Testis (tissue), 2 donors: ENCODE measurements at regions not wholly inside any gene's neighbourhood (a gene's known extent, or its start where the extent isn't known, plus 50 kb on each side); places are given as distances from the start of the nearest gene placed in this dataset.

ENCODE experiments used
- DNase-seq: peaks from one replicate; pipeline ENCODE4 v3.0.0-alpha.2; 2019
- H3K27ac ChIP-seq, 2 donors: fragments of 200-600 bp; sonication (generic); one replicate each; pipeline ENCODE4 v1.5.1; 2019
- H3K27me3 ChIP-seq: fragments of 200-600 bp; sonication (generic); one replicate; pipeline ENCODE4 v1.5.1; 2019
- H3K36me3 ChIP-seq: fragments of 200-600 bp; sonication (generic); one replicate; pipeline ENCODE4 v1.5.1; 2017; ENCODE audit warnings: low read depth; ENCODE audit errors: missing control alignments
- H3K4me1 ChIP-seq: fragments of 200-600 bp; sonication (generic); one replicate; pipeline ENCODE4 v1.5.1; 2019
- H3K4me3 ChIP-seq, 2 donors: fragments of 200-600 bp; sonication (generic); one replicate each; pipeline ENCODE4 v1.5.1; 2017 to 2019
- H3K9me3 ChIP-seq: fragments of 200-600 bp; sonication (generic); one replicate; pipeline ENCODE4 v1.5.1; 2017
- POLR2A ChIP-seq: fragments of 450-650 bp; IDR thresholded peaks from one replicate; pipeline ENCODE4 v1.6.1; 2017; ENCODE audit warnings: antibody characterized with exemption, mild to moderate bottlenecking, moderate library complexity
- WGBS, 2 donors: methylation state at CpG; one replicate each; pipeline ENCODE4 v1.1.5; 2018; 5-methylcytosine and 5-hydroxymethylcytosine counted together
- intact Hi-C: fragments of 100-400 bp; cut with DNase I; formaldehyde crosslinking; loops from one replicate; pipeline ENCODE4 v1.15.1; 2023; ENCODE audit warnings: low total_unique reads
- TF ChIP-seq, protein P1 (sequence below), 3 experiments: fragments of 450-650 bp in 2 of 3; fragments of 200-600 bp in 1 of 3; sonication (generic) in 1 of 3; IDR thresholded peaks; one replicate each; pipeline ENCODE4 v1.5.1; 2016 to 2019; ENCODE audit warnings: antibody characterized with exemption in 3 of 3, mild to moderate bottlenecking in 2 of 3, moderate library complexity in 1 of 3

DNA sequence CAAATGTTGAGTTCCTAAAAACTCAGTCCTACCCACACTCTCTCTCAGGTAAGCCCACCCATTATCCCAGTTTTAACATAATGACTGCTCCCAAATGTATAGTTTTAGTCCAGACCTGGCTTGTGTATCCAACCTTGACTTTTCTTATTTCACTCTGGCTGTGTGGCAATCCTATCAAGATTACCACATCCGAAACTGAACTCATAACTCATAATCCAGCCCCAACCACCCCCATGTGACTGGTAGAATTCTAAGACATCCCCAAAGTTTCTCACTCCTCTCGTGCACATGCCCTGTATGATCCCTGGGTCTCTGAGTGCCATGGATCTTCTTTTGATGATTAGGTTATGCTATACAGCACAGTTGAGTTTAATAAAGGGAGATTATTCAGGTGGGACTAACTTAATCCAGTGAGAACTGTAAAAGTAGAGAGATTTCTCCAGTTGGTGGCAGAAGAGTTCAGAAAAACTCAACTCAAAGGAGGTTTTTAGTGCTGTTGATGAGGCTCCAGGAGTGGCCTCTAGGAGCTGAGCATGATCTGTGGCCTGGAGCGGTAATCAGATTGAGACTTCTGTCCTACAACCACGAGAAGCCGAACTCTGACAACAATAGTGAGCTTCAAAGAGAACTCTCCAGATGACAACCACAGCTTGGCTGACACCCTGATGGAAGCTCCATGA lies 413.4 kb downstream of the ZNF536 start:
- TF ChIP-seq, protein P1, sequence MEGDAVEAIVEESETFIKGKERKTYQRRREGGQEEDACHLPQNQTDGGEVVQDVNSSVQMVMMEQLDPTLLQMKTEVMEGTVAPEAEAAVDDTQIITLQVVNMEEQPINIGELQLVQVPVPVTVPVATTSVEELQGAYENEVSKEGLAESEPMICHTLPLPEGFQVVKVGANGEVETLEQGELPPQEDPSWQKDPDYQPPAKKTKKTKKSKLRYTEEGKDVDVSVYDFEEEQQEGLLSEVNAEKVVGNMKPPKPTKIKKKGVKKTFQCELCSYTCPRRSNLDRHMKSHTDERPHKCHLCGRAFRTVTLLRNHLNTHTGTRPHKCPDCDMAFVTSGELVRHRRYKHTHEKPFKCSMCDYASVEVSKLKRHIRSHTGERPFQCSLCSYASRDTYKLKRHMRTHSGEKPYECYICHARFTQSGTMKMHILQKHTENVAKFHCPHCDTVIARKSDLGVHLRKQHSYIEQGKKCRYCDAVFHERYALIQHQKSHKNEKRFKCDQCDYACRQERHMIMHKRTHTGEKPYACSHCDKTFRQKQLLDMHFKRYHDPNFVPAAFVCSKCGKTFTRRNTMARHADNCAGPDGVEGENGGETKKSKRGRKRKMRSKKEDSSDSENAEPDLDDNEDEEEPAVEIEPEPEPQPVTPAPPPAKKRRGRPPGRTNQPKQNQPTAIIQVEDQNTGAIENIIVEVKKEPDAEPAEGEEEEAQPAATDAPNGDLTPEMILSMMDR (IDR thresholded peaks at IDR 0.05) = peak in 2 of 3 experiments; percentile 31 to 37
- TF ChIP-seq POLR2A = no peak
- Histone ChIP-seq H3K4me3 (no peak overlapping the region), H3K36me3 (no peaks in the 10 kb centered on the region), H3K27ac (no peak overlapping the region), H3K27me3 (no peaks in the 10 kb centered on the region), H3K4me1 (no peaks in the 10 kb centered on the region), H3K9me3 (no peaks in the 10 kb centered on the region)
- intact Hi-C loops = no loop called here
- peak; percentile 25 for DNase-seq
- WGBS, 2 donors = 77% methylated on average over 5 of the region's 5 CpGs

DNA sequence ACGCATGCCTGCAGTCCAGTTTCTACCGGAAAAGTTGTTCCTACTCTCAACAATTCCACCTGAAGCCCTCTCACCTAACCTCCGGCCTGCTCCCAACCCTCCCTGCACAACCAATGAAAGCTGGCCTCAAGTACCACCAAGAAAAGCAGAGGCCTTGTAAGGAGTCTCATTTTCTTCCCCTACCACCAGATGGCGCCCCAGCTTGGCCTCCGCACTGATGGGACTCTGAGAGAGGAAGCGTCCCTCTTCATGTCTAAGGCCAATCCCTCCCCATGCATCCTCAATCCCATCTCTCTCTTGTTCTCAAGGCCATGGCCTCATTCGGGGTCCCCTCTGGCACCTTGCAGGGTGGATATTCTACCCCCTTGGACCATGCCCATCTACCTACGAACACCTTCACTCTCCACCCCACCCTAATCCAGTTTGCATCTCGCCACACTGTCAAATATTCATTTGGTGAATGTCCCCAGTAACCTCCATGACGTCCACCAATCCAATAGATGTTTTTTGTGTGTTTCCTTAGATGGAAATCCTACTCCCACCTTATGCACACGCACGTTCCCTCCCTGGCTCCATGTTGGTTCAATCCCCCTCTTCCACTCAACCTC lies 412.8 kb downstream of the ZNF536 start:
- no peak for TF ChIP-seq POLR2A
- TF ChIP-seq, protein P1 (IDR thresholded peaks at IDR 0.05) = peak; percentile 58 to 72 (median 58)
- H3K36me3 ChIP-seq = no peaks in the 10 kb centered on the region
- H3K4me1 ChIP-seq = no peaks in the 10 kb centered on the region
- peak; percentile 78 for DNase-seq
- H3K27ac ChIP-seq = no peak overlapping the region
- H3K27me3 ChIP-seq = no peaks in the 10 kb centered on the region
- H3K4me3 ChIP-seq = no peak overlapping the region
- WGBS, 2 donors = 70 to 76% methylated on average over 12 of the region's 12 CpGs
- intact Hi-C loops = no loop called here
- H3K9me3 ChIP-seq = no peaks in the 10 kb centered on the region

DNA sequence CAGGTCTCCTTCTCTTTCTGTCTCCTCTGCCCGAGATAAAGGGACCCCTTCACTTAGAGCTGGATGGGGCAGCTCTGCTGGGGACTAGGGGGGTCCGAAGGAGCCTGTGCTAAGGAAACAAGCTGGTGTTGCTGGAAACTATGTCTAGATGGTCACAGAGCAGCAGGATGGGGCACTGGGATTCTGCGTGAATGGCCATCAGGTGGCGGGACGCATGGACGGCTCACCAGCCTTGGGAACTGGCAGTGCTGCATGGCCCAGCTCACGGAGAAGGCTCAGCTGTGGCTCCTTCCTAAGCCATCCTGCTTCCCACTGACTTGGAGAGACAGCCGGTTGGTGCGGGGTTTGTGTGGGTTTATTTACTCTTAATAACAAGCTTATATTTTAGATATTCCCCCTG lies 411.8 kb downstream of the ZNF536 start:
- intact Hi-C loops = no loop called here
- no peak overlapping the region for H3K27ac ChIP-seq
- no peaks in the 10 kb centered on the region for H3K9me3 ChIP-seq
- no peak overlapping the region for H3K4me3 ChIP-seq
- H3K27me3 ChIP-seq = no peaks in the 10 kb centered on the region
- no peaks in the 10 kb centered on the region for H3K36me3 ChIP-seq
- DNase-seq = no peak
- H3K4me1 ChIP-seq = no peaks in the 10 kb centered on the region
- TF ChIP-seq, protein P1 (IDR thresholded peaks at IDR 0.05) = no peak
- TF ChIP-seq POLR2A = no peak
- WGBS, 2 donors = 91 to 92% methylated on average over 9 of the region's 9 CpGs

DNA sequence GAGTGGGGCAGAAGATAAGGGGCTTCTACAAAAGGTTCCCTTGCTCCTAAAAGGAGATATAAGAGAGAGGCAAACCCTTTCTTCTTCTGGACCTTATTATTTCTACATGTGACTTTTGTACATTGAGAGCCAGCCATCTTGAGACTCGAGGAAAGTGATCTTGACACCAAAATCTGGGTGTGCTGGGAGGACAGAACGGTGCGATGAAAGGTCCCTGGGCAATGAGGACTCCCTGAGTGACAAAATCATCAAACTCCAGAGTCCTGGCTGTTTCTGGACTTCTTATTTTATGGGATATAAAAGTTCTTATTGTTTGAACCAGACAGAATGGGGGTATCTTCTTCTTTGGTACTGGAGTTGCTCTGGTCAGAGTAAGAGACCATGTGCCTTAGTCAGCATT lies 411.0 kb downstream of the ZNF536 start:
- intact Hi-C loops = no loop called here
- no peaks in the 10 kb centered on the region for H3K4me1 ChIP-seq
- no peak overlapping the region for H3K4me3 ChIP-seq
- H3K27ac ChIP-seq = no peak overlapping the region
- TF ChIP-seq POLR2A = no peak
- TF ChIP-seq, protein P1 (IDR thresholded peaks at IDR 0.05) = no peak
- H3K36me3 ChIP-seq = no peaks in the 10 kb centered on the region
- no peaks in the 10 kb centered on the region for H3K9me3 ChIP-seq
- no peaks in the 10 kb centered on the region for H3K27me3 ChIP-seq
- no peak for DNase-seq
- 90 to 96% methylated on average over 3 of the region's 3 CpGs for WGBS, 2 donors

DNA sequence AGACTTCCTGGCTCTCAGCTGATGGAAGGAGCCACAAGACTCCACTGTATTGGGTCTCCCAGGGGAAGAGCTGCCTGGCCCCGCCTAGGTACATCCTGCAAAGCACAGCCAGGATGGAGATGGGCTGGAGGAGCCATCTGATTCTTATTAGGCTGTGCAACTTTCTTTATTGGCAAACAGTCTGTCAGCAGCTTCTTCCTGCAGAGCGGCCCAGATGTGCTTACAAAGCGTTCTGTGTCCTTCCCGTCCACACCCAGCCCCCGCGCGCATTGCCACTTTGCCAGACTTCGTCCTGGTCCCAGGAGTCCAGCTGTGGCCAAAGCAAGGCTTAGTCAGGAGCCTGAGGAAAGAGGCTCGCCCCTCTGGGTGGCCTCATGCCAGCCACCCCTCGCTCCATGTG lies 409.3 kb downstream of the ZNF536 start:
- DNase-seq = no peak
- WGBS, 2 donors = 49 to 79% methylated on average over 9 to 10 of the region's 10 CpGs

More for the DNA sequence above, 409.3 kb downstream of the ZNF536 start:
- Histone ChIP-seq H3K4me1 (no peaks in the 10 kb centered on the region), H3K36me3 (no peaks in the 10 kb centered on the region), H3K4me3 (no peak overlapping the region), H3K9me3 (no peaks in the 10 kb centered on the region), H3K27ac (no peak overlapping the region), H3K27me3 (no peaks in the 10 kb centered on the region)
- intact Hi-C loops = no loop called here
- no peak for TF ChIP-seq POLR2A
- TF ChIP-seq, protein P1 (IDR thresholded peaks at IDR 0.05) = no peak
